Fibroblast of the conjunctiva (primary cell): ENCODE measurements at regions not wholly inside any gene's neighbourhood (a gene's known extent, or its start where the extent isn't known, plus 50 kb on each side); places are given as distances from the start of the nearest gene placed in this dataset.

Experiments
- DNase-seq: peaks from one replicate; pipeline ENCODE4 v3.0.0-alpha.2; 2010; ENCODE audit warnings: low read depth

DNA sequence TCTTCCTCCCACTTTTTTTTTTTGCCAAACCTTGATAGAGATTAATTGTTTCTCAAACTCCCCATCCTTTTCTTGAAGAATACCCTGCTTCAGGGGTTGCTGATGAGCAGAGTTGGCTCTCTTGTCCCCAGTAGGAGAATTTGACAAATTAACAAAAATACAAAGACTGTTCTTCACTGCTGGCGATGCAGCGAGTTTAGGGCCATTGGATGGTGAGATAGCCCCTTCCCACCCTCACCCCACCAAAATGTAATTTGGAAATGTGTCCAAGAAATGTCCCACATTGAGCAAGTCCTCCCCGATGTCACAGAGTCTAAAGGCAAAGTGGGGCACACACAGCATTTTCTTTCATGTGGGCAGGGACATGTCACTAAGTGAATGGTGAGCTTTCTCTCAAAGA, 136.0 kb upstream of the RARB start:
- DNase-seq: no peak

GRCh38 chr3:25292595-25292994, 135.5 kb upstream of the RARB start:
- DNase-seq: no peak

DNA sequence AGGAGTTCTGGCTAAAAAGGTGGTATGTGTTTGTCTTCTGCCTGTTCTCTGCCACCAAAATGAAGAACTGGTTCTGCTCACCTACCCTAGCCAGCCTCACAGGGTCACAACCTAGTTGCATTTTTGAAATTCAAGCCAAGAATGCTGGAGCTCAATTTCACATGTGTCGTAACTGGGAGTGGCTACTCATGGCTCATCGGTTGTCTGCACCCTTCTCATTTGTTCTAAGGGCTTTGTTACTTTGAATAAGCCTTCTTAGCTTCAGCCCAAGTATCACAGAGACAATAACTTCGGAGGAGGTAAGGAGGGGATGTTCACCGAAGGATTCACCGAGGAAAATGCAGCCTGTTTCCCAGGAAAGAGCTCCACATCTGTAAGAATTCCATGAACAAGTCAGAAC, 134.3 kb upstream of the RARB start:
- no peak for DNase-seq

DNA sequence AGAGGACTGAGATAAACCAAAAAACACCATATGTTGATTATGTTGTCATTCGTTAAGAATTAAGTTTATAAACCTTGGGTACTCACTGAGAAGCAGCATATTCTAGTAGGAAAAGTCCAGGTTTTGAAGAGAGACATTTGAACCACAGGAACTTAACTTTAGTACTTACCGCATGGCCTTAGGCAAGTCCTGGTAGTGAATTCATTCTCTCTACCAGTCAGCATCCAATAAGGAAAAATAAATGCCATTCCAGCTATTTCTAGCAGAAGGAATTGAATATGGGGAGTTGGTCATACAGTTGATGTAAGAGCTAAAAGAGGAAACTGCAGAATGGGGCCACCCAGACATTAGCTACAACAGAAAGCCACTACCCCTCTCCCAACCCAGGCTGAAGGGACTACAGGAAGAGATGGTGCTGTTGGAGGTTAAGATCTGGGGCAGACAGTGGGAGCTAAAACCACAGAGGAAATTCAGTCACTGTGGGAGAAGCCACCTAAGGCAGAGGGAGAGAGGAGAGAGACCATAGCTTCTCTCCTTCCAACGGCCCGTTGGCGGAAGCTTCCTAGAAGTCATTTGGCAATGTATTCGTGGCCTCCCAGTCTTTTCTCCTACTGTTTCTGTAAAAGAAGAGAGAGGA, 133.8 kb upstream of the RARB start:
- DNase-seq: no peak

DNA sequence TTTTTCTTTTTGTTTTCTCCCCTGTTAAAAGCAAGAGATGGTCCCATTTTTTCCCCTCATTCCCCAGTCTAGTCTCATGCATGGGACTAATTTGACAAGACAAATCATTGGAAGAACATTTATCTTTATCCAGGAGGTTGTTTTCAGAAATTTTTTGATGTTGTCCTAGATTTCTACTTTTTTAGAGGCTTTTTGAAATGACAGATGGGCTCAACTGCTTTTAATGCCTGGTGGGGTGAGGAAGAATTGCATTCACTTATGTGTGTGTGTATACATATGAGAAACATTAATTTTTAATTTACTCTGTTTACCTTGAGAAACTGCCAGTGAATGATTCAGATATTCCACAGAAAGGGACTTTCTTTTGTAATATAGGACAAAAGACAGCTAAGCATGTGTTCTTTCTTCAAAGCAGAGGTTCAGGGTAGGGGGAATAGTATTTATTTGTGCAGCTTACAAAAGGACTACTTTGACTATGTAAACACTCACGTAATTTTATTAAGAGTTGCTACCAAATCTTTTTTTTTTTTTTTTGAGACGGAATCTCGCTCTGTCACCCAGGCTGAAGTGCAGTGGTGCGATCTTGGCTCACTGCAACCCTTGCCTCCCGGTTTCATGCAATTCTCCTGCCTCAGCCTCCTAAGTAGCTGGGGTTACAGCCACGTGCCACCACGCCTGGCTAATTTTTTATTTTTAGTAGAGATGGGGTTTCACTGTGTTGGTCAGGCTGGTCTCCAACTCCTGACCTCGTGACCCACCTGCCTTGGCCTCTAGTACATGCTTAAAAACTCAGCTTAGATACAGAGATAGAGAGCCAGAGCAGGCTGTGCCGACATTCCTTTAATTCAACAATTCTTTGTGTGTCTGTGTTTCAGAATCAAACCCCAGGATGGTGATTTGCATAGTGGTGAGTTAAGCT, 130.1 kb upstream of the RARB start:
- DNase-seq: peak; percentile 80

GRCh38 chr3:25300141-25300540, 127.9 kb upstream of the RARB start:
- DNase-seq: no peak

GRCh38 chr3:25304916-25305315, 123.1 kb upstream of the RARB start:
- no peak for DNase-seq

DNA sequence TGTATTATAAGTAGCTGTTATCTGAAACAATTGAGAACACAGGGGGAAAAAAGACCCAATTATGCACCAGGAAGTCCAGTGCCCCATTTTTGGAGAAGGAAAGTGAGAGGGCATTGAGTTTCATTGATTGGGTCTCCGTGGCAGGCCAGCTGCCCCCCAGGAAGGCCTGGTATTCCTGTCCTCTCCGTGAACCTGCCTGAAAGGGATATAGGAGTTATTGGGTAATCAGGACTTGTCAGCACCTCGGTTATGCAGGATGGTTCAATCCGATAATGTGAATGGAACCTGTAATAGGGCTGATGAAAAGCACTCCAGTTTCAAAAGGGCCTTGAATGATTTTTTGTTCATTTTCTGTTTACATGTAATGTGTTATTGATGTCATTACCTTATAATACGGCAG, 122.0 kb upstream of the RARB start:
- no peak for DNase-seq

GRCh38 chr3:25306705-25307104, 121.4 kb upstream of the RARB start:
- DNase-seq: no peak

GRCh38 chr3:25313286-25313685, 114.8 kb upstream of the RARB start:
- no peak for DNase-seq

GRCh38 chr3:25324954-25325655, 103.0 kb upstream of the RARB start:
- DNase-seq: no peak

GRCh38 chr3:25335356-25335755, 92.7 kb upstream of the RARB start:
- no peak for DNase-seq

DNA sequence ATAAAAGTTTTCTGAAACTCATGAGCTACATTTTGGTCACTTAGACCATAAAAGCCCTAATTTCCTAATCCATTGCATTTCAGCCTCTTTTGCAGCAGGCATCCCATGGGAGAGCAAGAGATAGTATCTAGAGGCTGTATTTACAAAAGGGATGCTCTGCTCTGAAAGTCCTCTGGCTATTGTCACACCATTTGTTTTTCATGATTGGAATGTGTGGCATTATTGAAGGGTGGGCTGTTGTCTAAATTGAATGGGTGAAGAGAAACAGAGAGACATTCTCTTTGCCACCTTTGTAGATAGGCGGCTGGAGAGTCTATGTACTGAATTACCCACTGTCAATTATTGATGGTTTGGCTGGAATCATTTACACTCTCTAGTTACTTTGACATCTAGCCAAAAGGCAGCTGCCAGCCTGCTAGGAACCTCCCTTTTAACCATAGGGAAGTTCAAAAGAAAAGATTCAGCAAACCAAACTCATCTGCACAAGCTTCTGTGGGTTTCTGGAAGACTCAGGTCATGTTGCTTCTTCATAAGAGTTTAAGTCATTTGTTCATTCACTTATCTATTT, 89.8 kb upstream of the RARB start:
- no peak for DNase-seq

GRCh38 chr3:25339225-25339624, 88.8 kb upstream of the RARB start:
- no peak for DNase-seq

- no peak for DNase-seq
Measured at GRCh38 chr3:25344670-25345069, 83.4 kb upstream of the RARB start.

DNA sequence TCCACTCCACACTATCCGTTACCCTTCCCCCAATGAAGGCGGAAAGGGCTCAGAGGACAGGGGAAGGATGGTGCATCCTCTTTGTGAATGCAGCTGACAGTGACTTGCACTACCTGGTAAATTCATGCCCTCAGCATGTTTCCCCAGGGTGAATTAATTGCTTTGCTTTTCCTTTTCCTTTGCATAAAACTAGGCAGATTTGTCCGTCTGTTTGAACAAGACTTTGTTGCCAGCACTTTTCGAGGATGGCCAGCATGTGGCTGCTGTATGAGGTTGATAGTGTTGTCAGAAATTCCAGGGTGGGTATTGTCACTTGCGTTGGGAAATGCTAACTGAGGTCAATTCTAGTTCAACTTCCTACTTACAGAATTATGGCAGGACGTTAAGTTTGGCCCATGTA, 79.0 kb upstream of the RARB start:
- DNase-seq: no peak

- DNase-seq: no peak
Measured at GRCh38 chr3:25349828-25350724, 78.0 kb upstream of the RARB start.

DNA sequence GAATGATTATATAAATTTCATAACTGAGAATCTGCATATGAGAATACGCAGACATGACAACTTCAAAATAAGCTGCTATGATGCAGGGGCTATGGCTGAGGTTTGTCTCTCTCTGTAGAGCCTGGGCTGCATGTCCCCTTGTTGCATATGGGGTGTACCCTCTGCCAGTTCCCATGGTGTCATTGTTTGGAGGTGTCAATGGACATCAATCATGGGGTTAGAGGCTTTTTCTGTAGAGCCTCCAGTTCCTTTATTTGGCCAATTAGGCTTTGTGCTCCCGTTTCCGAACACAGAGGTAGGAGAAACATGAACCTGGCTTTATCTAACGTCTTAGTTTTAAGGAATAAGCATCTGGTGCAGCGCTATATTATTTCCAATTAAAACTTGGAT, 77.3 kb upstream of the RARB start:
- no peak for DNase-seq

GRCh38 chr3:25354071-25354470, 74.0 kb upstream of the RARB start:
- DNase-seq: no peak

GRCh38 chr3:25355034-25355885, 72.8 kb upstream of the RARB start:
- DNase-seq: no peak

GRCh38 chr3:25355998-25356397, 72.1 kb upstream of the RARB start:
- DNase-seq: no peak
